ENCODE measurements at regions not wholly inside any gene's neighbourhood (a gene's known extent, or its start where the extent isn't known, plus 50 kb on each side); places are given as distances from the start of the nearest gene placed in this dataset.
A peak's percentile ranks its signal among the peaks of the same experiment; 100 is the strongest.
"Not testable (repeated sequence)": the region's sequence is repeated elsewhere in the genome, so short reads cannot be mapped to it uniquely, and the experiment has no call there.

DNA sequence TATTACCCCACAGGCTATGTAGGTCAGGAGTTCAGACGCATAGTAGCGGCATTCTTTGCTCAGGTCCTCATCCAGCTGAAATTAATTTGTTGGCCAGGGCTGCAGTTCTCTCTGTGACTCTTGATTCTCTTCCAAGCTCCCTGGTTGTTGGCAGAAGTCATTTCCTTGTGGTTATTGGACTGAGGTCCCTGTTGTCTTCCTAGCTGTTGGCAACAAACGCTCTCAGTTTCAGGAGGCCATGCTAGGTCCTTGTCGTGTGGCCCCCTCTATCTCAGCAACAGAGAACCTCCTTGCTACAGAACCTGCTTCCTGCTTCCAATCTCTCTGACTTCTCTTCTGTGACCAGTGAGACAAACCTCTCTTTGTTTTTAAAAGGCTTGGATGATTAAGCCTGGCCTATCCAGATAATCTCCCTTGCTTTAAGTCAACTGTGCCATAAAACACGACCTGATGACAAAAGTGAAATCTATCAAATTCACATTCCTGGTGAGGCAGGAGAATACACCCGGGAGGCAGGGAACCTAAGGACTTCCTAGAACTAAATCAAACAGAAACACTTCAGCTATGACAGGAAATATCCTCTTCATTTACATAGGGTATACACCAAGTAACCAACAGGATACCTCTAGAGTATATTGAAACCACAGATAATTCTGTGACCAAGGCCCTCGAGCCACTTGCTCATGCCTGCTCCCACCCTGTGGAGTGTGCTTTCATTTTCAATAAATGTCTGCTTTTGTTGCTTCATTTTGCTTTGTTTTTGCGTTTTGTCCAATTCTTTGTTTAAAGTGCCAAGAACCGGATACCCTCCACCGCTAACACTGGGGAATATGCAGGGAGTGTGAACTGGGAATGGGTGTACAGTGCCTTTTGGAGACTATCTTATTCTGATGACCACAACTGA is 196.0 kb downstream of the BTBD3 start:
- peak; percentile 71 for DNase-seq (ENCODE audit: low spot score)

DNA sequence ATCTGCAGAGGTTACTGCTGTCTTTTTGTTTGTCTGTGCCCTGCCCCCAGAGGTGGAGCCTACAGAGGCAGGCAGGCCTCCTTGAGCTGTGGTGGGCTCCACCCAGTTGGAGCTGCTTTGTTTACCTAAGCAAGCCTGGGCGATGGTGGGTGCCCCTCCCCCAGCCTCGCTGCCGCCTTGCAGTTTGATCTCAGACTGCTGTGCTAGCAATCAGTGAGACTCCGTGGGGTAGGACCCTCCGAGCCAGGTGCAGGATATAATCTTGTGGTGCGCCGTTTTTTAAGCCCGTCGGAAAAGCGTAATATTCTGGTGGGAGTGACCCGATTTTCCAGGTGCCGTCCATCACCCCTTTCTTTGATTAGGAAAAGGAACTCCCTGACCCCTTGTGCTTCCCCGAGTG is 211.4 kb downstream of the BTBD3 start:
- DNase-seq (ENCODE audit: low spot score), result not testable (repeated sequence)

DNA sequence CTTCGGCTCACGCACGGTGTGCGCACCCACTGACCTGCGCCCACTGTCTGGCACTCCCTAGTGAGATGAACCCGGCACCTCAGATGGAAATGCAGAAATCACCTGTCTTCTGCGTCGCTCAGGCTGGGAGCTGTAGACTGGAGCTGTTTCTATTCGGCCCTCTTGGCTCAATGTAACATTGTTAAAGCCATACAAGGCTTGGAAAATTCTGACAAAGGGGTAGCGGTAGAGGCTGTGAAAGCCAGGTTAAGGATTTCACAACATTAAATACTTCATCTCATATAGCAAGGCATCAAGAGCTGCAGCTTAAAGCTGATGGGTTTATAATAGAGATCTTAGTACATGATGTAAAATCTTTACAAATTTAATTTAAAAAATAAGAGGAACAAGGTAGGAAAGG is 211.8 kb downstream of the BTBD3 start:
- not testable (repeated sequence) for DNase-seq (ENCODE audit: low spot score)

DNA sequence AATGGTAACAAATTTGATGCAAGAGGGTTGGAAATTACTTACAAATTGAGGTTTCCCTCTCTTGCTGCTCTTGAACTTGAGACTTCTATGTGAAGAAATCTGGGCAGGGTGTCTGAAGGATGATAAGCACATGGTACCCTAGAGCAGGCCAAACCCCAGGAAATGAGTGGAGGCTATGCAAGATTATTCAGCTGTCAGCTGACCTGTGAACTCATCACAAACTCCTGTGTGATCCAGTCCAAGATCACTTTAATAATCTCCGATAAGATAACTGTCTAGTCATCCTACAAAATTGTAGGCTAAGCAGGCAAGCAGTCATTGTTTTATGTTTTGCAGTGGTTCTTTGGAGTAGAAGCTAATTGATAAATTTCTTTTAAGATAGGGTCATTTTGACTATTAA is 213.1 kb downstream of the BTBD3 start:
- no peak for DNase-seq (ENCODE audit: low spot score)

DNA sequence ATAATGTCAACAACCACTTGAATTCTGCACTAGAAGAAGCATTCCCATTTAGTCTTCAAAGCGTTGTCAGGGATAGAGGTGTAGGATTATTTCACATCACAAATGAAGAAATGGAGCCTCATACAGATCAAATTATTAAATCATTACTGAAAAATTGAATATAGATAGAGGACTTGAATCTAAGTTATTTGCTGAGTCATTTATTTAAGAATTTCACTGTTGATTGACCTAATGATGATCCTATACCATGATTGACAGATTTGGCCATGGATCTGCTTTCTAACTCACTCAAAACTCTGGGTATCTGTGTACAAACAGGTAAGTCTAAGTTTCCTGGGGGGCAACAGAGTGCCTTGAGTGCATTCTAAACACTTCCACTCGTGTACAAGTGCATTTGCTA is 215.9 kb downstream of the BTBD3 start:
- no peak for DNase-seq (ENCODE audit: low spot score)

DNA sequence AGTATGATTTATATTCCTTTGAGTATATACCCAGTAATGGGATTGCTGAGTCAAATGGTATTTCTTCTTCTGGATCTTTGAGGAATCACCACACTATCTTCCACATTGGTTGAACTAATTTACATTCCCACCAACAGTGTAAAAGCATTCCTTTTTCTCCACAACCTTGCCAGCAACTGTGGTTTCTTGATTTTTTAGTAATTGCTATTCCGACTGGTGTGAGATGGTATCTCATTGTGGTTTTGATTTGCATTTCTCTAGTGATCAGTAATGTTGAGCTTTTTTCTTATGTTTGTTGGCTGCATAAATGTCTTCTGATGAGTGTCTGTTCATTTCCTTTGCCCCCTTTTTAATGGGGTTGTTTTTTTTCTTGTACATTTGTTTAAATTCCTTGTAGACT is 228.3 kb downstream of the BTBD3 start:
- not testable (repeated sequence) for DNase-seq (ENCODE audit: low spot score)

DNA sequence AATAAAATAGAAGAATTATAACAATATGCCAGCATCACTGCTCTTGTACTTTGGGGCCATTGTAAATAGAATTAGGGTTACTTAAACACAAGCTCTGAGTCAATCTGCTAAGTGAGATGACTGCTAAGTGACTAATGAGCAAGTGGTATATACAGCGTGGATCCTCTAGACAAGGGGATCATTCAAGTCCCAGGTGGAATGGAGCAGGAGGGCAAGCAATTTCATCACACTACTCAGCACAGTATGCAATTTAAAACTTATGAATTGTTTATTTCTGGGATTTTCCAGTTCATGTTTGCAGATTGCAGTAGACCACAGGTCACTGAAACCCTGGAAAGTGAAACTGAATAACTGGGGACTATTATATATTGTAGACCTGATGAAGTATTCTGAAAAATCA is 235.3 kb downstream of the BTBD3 start:
- no peak for DNase-seq (ENCODE audit: low spot score)

DNA sequence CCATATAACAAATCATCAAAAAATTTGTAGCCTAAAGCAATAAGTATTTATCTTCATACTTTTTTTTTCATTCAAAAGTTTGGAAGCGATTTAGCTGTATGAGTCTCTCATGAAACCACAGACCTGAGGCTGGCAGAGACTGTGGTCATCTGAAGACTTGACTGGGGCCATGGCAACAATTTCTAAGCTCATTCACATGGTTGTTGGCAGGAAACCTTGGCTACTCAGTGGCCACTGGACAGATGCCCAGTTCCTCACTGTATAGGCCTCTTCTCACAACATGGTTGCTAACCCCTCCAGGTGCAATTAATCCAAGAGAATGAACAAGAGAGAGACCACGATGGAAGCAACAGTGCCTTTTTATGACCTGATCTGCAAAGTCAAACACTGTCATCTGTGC is 235.9 kb downstream of the BTBD3 start:
- no peak for DNase-seq (ENCODE audit: low spot score)

DNA sequence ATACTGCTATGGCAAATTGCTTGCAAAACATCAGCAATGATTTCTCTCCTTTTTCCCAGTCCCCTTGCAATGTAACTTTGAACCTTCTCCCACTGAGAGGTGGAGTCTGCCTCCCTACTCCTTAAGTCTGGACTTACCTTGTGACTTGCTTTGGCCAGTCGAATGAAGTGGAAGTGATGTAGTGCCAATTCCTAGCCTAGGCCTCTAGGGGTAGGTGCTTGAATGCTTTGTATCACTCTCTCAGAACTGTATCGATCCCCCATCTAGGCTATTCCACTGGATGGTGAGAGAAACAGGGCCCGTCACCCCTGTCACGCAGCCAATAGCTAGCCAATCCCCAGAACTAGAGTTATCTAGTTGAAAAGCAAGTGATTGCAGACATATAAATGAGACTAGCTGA is 238.6 kb downstream of the BTBD3 start:
- no peak for DNase-seq (ENCODE audit: low spot score)

DNA sequence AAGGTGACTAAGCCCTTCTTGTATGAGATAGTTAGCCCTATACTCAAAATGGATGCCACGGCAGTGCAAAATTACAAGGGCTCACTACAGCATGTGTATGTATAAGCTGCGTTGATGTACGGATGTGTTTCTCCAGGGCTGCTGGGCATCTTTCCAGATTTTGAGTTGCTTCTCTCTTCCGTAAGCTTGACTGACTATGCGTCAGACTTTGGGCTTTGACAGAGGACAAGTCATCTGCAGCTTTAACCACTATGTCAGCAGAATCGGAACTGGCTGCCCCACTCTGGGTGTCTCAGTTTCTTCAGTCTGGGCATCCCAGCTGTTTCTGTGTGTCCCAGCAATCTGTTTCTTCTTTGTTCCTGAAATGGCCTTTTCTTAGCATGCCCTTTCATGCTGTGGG is 241.6 kb downstream of the BTBD3 start:
- no peak for DNase-seq (ENCODE audit: low spot score)

DNA sequence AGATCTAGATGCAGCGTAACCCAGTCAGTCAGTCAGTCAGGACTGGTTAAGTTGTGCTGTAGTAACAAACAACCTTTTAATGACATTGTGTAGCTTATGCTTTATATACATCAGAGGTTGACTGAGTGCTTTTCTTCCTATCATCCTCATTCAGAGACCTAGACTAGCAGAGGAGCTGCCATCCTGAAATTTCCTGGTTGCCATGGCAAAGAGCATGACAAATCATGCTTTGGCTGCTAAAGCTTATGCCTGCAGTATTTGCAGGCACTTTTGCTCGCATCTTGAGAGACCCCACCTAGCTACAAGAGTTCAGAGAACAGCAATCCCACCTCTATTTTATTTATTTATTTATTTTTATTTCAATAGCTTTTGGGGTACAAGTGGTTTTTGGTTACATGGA is 244.0 kb downstream of the BTBD3 start:
- DNase-seq (ENCODE audit: low spot score), result no peak

DNA sequence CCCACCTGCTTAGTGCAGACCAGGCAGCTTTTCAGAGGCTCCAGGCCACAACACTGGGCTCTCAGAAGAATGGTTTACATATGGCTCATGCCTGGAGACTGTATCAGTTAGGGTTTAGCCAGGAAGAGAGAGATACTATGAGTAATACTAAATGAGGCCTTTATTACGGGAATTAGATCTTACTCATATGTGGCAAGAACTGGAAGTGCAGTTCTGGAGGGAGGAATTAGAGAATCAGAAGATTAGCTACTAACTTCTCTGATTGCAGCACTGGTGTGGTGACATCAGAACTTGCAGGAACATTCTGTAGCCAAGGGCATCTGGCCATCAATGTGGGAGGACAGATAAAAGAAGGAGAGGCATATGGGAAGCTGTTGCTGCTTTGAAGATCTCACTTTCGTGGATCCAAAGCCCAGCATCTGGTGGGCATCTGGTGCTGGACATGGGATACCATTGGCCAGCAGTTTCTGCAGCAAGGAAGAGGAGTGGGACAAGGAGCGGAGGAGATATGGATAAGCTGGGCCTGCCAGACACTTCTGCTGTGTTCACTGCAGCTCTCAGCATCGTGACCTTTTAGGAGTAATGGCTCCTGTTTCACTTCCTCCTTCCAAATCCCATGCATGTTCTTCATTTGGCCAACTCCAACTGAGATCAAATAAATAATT is 248.5 kb downstream of the BTBD3 start:
- peak; percentile 21 for DNase-seq (ENCODE audit: low spot score)

DNA sequence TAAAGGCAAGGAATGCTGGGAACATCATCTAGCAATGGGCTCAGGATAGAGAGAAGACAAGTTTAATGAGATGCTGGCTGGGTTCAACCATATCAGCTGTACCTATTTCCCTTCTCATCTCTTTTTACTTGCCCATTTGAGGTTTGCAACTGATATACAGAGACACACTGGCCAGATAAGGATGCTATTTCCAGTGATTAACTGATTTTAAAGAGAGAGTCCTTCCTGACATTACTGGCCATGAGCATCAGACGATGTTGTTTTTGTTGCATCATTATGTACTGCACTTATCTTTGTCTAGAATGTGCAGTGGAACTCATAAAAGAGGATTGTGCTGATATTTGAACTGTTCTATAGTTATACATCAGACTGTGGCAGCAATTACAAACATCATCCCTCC is 252.7 kb downstream of the BTBD3 start:
- no peak for DNase-seq (ENCODE audit: low spot score)

DNA sequence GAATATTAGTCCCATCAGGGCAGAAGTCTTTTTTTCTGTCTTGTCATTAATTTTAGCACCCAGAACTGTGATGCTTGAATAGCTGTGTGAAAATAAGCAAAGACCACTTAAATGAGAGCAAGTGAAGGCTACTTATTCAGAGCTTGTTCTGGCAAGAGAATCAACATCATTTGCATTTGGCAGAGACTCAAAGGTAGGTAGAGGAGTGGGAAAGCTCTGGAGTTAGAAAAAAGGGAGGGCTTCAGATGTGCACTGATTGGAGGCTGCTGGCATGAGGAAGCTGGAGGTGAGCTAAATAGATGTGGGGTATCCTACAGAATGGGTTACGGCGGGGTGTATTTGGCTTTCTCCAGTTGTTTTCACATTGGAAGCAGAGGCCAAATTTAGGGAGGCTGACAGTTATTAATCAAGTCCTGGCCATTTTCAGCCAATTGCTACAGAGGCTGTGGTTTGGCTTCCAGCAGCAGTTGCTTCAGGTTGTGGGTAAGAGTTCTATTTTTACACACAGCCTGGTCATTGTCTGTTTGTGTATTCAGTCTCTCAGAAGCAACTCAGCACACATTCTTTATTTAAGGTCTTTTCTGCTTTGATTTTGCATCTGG is 254.3 kb downstream of the BTBD3 start:
- DNase-seq (ENCODE audit: low spot score), result no peak

DNA sequence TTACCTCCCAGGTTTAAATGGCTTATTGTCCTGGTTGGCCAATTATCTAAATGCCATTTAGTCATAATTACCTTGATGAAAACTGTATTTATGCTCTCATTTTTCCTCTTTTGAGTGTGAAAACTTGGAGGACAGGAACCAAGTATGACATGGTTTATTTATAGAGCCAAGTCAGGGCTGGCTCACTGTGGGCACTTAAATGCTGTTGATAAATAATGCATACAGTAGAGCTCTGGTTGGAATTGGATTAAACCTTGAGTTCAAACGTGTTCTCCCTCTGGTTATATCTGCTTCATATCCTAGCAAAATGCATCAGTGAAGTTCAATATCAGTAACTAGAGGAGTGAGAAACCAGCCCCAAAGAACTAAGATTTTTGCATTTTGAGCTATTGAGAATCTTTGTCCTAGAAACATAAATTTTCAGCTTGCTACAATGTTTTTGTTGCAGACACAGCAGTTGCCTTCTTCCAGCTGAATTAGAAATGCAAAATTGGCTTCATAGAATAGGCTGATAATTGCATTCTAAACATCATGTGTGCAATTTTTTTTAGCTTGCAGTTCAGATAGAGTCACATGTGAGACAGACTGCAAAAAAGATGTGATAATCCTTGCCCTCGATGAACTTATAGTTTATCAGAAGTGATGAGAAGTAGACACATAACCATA is 255.8 kb downstream of the BTBD3 start:
- no peak for DNase-seq (ENCODE audit: low spot score)

DNA sequence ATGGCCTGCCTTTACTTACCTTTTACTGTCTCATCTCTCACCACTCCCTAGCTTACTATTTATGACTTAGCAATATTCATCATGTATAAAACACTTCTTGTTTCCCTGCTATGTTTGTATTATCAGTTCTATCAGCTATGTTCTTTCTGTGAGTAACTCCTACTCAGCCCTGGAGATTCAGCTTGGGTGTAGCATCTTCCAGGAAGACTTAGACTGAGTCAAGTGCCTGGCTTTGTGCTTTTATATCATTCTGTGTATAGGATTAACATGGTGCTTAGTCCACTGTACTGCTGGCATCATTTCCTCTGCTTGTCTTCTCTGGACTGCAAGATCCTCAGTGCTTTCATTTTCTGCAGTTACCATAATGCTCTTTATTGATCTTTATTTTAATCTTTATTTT is 257.8 kb downstream of the BTBD3 start:
- DNase-seq (ENCODE audit: low spot score), result no peak

DNA sequence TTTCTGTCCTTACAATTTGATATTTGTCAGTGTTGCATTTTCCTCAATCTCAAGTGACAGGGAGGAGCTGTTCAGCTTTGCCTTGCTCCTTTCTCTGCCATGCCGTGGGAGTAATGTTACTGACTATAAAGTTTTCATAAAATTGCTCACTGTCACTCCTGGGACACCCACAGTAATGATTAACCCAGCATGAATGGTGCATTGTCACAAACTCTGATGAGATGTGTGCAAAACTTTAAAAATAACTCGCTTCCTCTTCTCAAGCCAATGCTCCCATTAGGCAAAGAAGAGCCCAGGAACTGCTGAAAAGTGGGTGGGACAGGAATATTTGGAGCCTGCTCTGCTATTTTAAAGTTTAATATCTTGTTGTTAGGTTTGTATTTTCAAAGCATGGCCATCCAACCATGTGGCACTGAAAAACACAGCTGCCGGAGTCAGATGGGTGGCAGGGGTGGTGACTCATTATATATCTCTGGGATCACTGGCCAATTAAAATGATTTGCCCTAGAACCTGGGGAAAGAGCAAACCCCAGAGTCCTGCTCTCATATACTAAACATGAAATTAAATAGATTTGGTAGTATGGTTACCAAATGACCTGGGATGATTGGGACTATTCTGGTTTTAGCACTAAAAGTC is 260.1 kb downstream of the BTBD3 start:
- DNase-seq (ENCODE audit: low spot score), result peak; percentile 93

DNA sequence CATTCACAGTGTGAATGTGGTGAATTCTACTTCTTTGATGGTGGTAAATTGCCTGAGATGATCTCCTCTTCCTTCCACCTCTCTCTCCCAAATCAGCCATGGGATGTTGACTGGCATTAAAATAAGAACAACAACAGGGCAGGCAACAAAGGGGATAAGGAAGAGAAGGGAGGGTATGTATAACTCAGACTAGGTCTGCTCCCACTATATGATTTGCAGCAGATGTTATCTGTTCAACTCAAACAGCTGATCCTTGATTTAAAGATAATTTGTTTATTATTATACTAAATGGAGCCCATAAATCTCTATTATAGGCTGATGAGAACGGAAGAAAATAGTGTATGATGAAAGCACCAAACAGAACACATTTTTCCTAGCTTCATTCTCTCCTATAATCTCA is 262.0 kb downstream of the BTBD3 start:
- DNase-seq (ENCODE audit: low spot score), result no peak

DNA sequence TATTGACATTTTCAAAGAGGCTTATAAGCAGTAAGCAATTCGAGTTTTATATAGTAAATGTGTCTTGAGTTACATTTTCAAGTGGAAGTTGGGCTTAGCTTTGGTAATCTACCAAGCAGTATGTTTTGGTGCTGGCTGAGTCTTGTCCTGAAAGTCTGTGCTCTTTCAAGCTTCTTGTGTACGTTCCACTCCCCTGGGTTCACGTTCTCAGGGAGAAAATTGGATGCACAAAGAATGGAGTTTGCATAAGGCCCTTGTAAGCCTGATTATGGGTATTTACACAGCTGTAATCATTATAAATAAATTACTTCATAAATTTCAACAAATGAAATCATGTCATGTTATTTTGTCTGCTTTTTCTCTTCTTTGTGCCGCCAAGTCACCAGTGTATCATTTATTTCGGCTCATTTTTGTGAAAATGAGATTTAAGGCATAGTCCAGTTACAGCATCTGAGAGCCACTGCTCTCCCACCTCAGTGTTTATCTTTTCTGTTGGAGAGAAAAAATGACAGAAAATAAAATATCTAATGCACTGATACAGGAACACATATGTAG is 262.5 kb downstream of the BTBD3 start:
- DNase-seq (ENCODE audit: low spot score), result no peak

DNA sequence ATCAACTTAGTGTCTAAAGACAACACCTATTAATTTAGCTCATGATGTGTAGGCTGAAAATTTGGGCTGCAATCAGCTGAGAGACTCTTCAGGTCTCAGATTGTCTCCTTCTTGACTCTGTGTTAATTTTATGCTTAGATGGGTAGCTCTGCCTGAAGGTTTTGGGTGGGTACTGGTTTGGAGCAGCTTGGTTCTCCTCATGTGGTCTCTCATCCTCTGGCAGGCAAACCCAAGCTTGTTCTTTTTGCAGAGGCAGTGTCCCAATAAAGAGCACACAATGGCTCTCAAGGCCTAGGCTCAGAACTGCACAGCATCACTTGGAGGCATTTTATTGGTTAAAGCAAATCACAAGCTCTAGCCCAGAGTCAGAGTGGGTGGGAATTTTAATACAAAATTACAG is 280.6 kb downstream of the BTBD3 start:
- no peak for DNase-seq (ENCODE audit: low spot score)

DNA sequence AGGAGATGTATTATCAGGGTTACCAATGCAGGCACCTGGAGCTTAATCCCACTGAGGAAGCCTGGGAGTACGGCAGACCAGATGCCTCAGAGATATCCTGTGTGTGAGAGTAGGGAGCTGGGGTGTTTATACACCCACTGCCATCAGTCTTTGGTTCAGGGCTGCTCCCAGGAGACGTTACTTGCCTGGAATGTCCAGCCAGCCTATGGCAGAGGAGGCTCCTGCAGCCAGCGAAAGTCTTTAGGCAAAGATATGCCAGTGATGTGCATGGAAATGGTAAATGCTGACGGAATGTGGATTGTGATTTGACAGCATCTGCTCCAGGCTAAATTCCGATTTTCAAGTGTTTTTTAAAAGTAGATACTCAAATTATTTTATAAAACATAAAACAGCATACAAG is 282.0 kb downstream of the BTBD3 start:
- DNase-seq (ENCODE audit: low spot score), result no peak

Measured in HT-29 (cell line).